GM12872 (cell line): ENCODE measurements at regions not wholly inside any gene's neighbourhood (a gene's known extent, or its start where the extent isn't known, plus 50 kb on each side); places are given as distances from the start of the nearest gene placed in this dataset.

ENCODE experiments used
- CTCF ChIP-seq: IDR thresholded peaks from 3 replicates; pipeline ENCODE4 v1.5.1; 2011; ENCODE audit warnings: low read depth, mild to moderate bottlenecking, low read length, moderate library complexity; ENCODE audit not compliant: insufficient read depth

- no peak for TF ChIP-seq CTCF
These were observed 301.9 kb upstream of the DSEL start for GRCh38 chr18:67818432-67818831.

GRCh38 chr18:67815280-67815679, 298.8 kb upstream of the DSEL start:
- no peak for TF ChIP-seq CTCF

- no peak for TF ChIP-seq CTCF
These were observed 297.0 kb upstream of the DSEL start for GRCh38 chr18:67813380-67814028.

GRCh38 chr18:67805261-67805660, 288.7 kb upstream of the DSEL start:
- no peak for TF ChIP-seq CTCF

- no peak for TF ChIP-seq CTCF
These were observed 278.0 kb upstream of the DSEL start for GRCh38 chr18:67794521-67794920.

GRCh38 chr18:67790527-67790926, 274.0 kb upstream of the DSEL start:
- no peak for TF ChIP-seq CTCF

- TF ChIP-seq CTCF, result no peak
These were observed 272.6 kb upstream of the DSEL start for GRCh38 chr18:67789165-67789545.
